ENCODE measurements at regions not wholly inside any gene's neighbourhood (a gene's known extent, or its start where the extent isn't known, plus 50 kb on each side); places are given as distances from the start of the nearest gene placed in this dataset.

- no peaks in the 10 kb centered on the region for H3K9me3 ChIP-seq (ENCODE audit: control insufficient read depth in 4 of 4, low read length in 3 of 4)
- H3K9ac ChIP-seq (ENCODE audit: low read depth in 1 of 2, low read length in 2 of 2) = no peak overlapping the region
- no peak overlapping the region for H3K4me3 ChIP-seq (ENCODE audit: low read depth in 1 of 3, low read length in 3 of 3)
- H3K36me3 ChIP-seq (ENCODE audit: control insufficient read depth in 4 of 4, insufficient read depth in 3 of 4, low read depth in 1 of 4, low read length in 3 of 4) = no peaks in the 10 kb centered on the region
- WGBS = 79% methylated on average over 14 of the region's 14 CpGs
- peak; percentile 48 for TF ChIP-seq MAX (IDR thresholded peaks at IDR 0.05)
- no peak for TF ChIP-seq TAF1 (conservative IDR thresholded peaks at IDR 0.05)
- peaks cover 6 to 34% (median 22%) of the 10 kb centered on the region in 4 donors for H3K4me1 ChIP-seq (ENCODE audit: control insufficient read depth in 4 of 4, insufficient read depth in 4 of 4, low read length in 3 of 4)
- H3K27ac ChIP-seq (ENCODE audit: low read depth in 1 of 2, low read length in 2 of 2) = peak overlapping the region in 1 of 2 donors; percentile 9
- H3K27me3 ChIP-seq (ENCODE audit: control insufficient read depth in 4 of 4, insufficient read depth in 4 of 4, low read length in 3 of 4) = no peaks in the 10 kb centered on the region
- no peak for DNase-seq (ENCODE audit: low spot score)
Observed at GRCh38 chr10:93180482-93180931, 106.8 kb downstream of the CYP26A1 start.

- 54% methylated on average over 8 of the region's 8 CpGs for WGBS
- peaks cover 6 to 34% (median 22%) of the 10 kb centered on the region in 4 donors for H3K4me1 ChIP-seq (ENCODE audit: control insufficient read depth in 4 of 4, insufficient read depth in 4 of 4, low read length in 3 of 4)
- no peak for DNase-seq (ENCODE audit: low spot score)
- no peaks in the 10 kb centered on the region for H3K36me3 ChIP-seq (ENCODE audit: control insufficient read depth in 4 of 4, insufficient read depth in 3 of 4, low read depth in 1 of 4, low read length in 3 of 4)
- H3K4me3 ChIP-seq (ENCODE audit: low read depth in 1 of 3, low read length in 3 of 3) = no peak overlapping the region
- no peaks in the 10 kb centered on the region for H3K9me3 ChIP-seq (ENCODE audit: control insufficient read depth in 4 of 4, low read length in 3 of 4)
- no peaks in the 10 kb centered on the region for H3K27me3 ChIP-seq (ENCODE audit: control insufficient read depth in 4 of 4, insufficient read depth in 4 of 4, low read length in 3 of 4)
- H3K27ac ChIP-seq (ENCODE audit: low read depth in 1 of 2, low read length in 2 of 2) = peak overlapping the region; percentile 1 to 64
- H3K9ac ChIP-seq (ENCODE audit: low read depth in 1 of 2, low read length in 2 of 2) = peak overlapping the region in 1 of 2 donors; percentile 62
- TF ChIP-seq ATF3 (IDR thresholded peaks at IDR 0.05) = no peak
- peak; percentile 61 to 69 for TF ChIP-seq HNF4A (conservative IDR thresholded peaks at IDR 0.05)
- peak; percentile 60 to 73 for TF ChIP-seq RXRA (IDR thresholded peaks at IDR 0.05)
- peak in 1 of 2 donors; percentile 32 for TF ChIP-seq RAD21 (IDR thresholded peaks at IDR 0.05)
Observed at GRCh38 chr10:93181271-93182048, 107.8 kb downstream of the CYP26A1 start.

GRCh38 chr10:93182049-93182327 lies 108.3 kb downstream of the CYP26A1 start:
- peak overlapping the region; percentile 64 to 65 for H3K27ac ChIP-seq (ENCODE audit: low read depth in 1 of 2, low read length in 2 of 2)
- no peaks in the 10 kb centered on the region for H3K36me3 ChIP-seq (ENCODE audit: control insufficient read depth in 4 of 4, insufficient read depth in 3 of 4, low read depth in 1 of 4, low read length in 3 of 4)
- DNase-seq (ENCODE audit: low spot score) = no peak
- peak; percentile 28 for TF ChIP-seq SP1 (IDR thresholded peaks at IDR 0.05)
- TF ChIP-seq HNF4A (conservative IDR thresholded peaks at IDR 0.05) = peak; percentile 3 to 36
- no peak for TF ChIP-seq HNF4G (IDR thresholded peaks at IDR 0.05)
- H3K4me3 ChIP-seq (ENCODE audit: low read depth in 1 of 3, low read length in 3 of 3) = no peak overlapping the region
- H3K9ac ChIP-seq (ENCODE audit: low read depth in 1 of 2, low read length in 2 of 2) = no peak overlapping the region
- 52% methylated on average over 4 of the region's 4 CpGs for WGBS
- peaks cover 8 to 34% (median 22%) of the 10 kb centered on the region in 4 donors for H3K4me1 ChIP-seq (ENCODE audit: control insufficient read depth in 4 of 4, insufficient read depth in 4 of 4, low read length in 3 of 4)
- H3K27me3 ChIP-seq (ENCODE audit: control insufficient read depth in 4 of 4, insufficient read depth in 4 of 4, low read length in 3 of 4) = no peaks in the 10 kb centered on the region
- no peaks in the 10 kb centered on the region for H3K9me3 ChIP-seq (ENCODE audit: control insufficient read depth in 4 of 4, low read length in 3 of 4)

- no peaks in the 10 kb centered on the region for H3K36me3 ChIP-seq (ENCODE audit: control insufficient read depth in 4 of 4, insufficient read depth in 3 of 4, low read depth in 1 of 4, low read length in 3 of 4)
- H3K4me3 ChIP-seq (ENCODE audit: low read depth in 1 of 3, low read length in 3 of 3) = no peak overlapping the region
- H3K9me3 ChIP-seq (ENCODE audit: control insufficient read depth in 4 of 4, low read length in 3 of 4) = no peaks in the 10 kb centered on the region
- H3K9ac ChIP-seq (ENCODE audit: low read depth in 1 of 2, low read length in 2 of 2) = no peak overlapping the region
- H3K4me1 ChIP-seq (ENCODE audit: control insufficient read depth in 4 of 4, insufficient read depth in 4 of 4, low read length in 3 of 4) = peaks cover 8 to 33% (median 22%) of the 10 kb centered on the region in 4 donors
- no peaks in the 10 kb centered on the region for H3K27me3 ChIP-seq (ENCODE audit: control insufficient read depth in 4 of 4, insufficient read depth in 4 of 4, low read length in 3 of 4)
- no peak for DNase-seq (ENCODE audit: low spot score)
- H3K27ac ChIP-seq (ENCODE audit: low read depth in 1 of 2, low read length in 2 of 2) = peak overlapping the region; percentile 64 to 65
- TF ChIP-seq FOXA2 (IDR thresholded peaks at IDR 0.05) (peak; percentile 85), YY1 (IDR thresholded peaks at IDR 0.05) (peak; percentile 69), RAD21 (IDR thresholded peaks at IDR 0.05) (peak; percentile 53 to 67), ZBTB33 (IDR thresholded peaks at IDR 0.05) (peak; percentile 86), TAF1 (conservative IDR thresholded peaks at IDR 0.05) (no peak), CTCF (IDR thresholded peaks at IDR 0.05; ENCODE audit: low read depth, low read length, missing input control) (no peak), ATF3 (IDR thresholded peaks at IDR 0.05) (peak; percentile 63), NR2F2 (IDR thresholded peaks at IDR 0.05) (peak; percentile 62), FOXA1 (IDR thresholded peaks at IDR 0.05) (peak; percentile 48), EGR1 (IDR thresholded peaks at IDR 0.05; ENCODE audit: low read depth in 2 of 2) (peak; percentile 36 to 40), SP1 (IDR thresholded peaks at IDR 0.05) (peak; percentile 94), HNF4A (conservative IDR thresholded peaks at IDR 0.05) (peak; percentile 95 to 96), RXRA (IDR thresholded peaks at IDR 0.05) (peak; percentile 98 to 99), MAX (IDR thresholded peaks at IDR 0.05) (peak; percentile 89), HNF4G (IDR thresholded peaks at IDR 0.05) (peak; percentile 69)
Observed at GRCh38 chr10:93182790-93183189, 109.1 kb downstream of the CYP26A1 start.

Measured in liver (tissue), 8 donors.